Fibroblast of upper back skin (primary cell): ENCODE measurements at regions not wholly inside any gene's neighbourhood (a gene's known extent, or its start where the extent isn't known, plus 50 kb on each side); places are given as distances from the start of the nearest gene placed in this dataset.

ENCODE experiments used
- DNase-seq: peaks from one replicate; pipeline ENCODE4 v3.0.0-alpha.2; 2013

- no peak for DNase-seq
Observed at GRCh38 chr14:31966896-31967668, 110.0 kb upstream of the ARHGAP5 start.

GRCh38 chr14:31967669-31967975 is 109.5 kb upstream of the ARHGAP5 start:
- DNase-seq: no peak

DNA sequence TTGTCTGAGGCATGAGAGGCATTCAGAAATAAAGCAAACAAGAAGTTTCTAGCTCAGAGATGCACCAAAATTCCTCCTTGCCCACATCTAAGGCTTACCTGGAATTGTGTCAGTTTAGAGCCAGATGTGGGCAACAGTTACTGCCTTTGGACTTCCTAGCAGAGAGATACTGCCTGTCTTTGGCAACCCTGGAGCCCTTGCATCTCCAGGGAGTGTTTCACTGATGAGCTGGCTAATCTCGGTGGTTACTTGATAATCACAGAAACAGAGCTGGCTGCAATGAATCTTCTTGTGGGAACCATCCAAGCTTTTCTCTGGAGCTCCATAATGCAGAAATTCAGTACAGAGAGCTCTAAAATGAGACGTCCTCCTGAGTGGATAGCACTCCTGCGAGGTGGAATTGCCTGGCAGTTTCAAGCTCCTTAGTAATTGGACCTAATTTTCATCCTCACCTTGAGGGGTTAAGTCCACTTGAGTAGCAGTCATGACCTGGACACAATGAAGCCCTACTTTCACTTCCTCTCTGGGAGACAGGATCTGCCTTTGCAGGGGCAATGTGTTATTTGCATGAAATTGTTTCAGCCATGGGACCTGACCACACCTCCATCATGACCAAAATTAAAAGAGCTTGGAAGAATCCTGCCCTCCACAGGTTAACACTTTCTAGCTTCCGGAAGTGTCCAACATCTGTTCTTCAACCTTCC is 108.8 kb upstream of the ARHGAP5 start:
- peak; percentile 76 for DNase-seq

DNA sequence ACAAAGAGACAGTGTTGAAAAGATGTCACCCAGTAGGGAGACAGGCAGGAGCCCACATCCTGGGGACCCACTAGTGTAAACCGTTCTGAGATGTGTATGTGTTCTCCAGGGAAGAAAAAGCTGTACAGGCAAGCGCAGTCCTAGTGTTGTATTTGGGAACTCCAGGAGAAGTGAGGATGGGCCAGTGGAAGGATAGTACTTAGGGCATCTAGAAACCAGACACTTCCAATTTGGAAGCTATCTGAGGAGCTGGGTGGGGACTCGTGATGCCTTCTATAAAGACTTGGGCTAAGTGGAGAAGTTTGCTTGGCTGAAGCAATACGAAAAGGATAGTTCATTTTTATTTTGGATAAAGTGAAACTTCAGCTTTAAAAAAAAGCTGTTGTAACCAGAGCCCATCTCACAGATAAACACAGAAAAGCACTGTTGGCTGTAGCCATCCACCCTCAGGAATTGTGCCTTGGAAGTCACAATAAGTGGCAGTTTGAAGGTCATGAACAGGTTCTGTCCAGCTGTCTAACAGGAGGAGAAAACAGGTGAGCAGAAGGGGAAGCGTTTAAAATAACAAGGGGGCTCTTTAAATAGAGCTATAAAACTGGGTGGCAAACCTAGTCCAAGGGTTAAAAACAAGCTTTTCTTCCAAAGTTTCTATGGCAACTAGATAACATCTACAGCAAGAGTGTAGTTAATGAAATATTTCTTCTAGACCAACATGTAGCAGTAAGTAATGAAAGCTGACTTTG is 108.0 kb upstream of the ARHGAP5 start:
- no peak for DNase-seq

- no peak for DNase-seq
Observed at GRCh38 chr14:31969699-31970240, 107.3 kb upstream of the ARHGAP5 start.

GRCh38 chr14:31970744-31971143 is 106.4 kb upstream of the ARHGAP5 start:
- DNase-seq: no peak

GRCh38 chr14:31971612-31972011 is 105.5 kb upstream of the ARHGAP5 start:
- DNase-seq: no peak

GRCh38 chr14:31977001-31977556 is 100.0 kb upstream of the ARHGAP5 start:
- DNase-seq: no peak

GRCh38 chr14:31978423-31978822 is 98.7 kb upstream of the ARHGAP5 start:
- DNase-seq: no peak

DNA sequence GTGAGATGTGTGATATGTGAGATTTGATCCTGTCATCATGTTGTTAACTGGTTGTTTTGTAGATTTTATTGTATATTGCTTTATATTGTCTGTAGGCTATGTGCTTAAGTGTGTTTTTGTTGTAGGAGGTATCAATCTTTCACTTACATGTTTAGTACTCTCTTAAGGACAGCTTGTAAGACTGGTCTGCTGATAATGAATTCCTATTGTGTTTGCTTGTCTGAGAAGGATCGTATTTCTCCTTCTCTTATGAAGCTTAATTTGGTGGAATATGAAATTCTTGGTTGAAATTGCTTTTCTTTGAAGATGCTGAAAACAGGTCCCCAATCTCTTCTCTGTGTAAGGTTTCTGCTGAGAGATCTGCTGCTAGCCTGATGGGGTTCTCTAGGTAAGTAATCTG is 94.5 kb upstream of the ARHGAP5 start:
- DNase-seq: no peak

- DNase-seq: no peak
Observed at GRCh38 chr14:31986405-31986804, 90.7 kb upstream of the ARHGAP5 start.

DNA sequence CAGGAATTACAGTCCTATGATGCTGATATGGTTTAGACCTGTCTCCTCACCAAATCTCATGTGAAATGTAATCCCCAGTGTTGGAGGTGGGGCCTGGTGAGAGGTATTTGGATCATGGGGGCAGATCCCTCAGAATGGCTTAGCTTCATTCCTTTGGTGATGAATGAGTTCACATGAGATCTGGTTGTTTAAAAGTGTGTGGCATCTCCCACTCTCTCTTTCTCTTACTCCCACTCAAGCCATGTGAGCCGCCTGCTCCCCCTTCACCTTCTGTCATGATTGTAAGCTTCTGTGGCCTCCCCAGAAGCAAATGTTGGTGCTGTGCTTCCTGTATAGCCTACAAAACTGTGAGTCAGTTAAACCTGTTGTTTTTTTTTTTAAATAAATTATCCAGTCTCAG is 89.4 kb upstream of the ARHGAP5 start:
- DNase-seq: no peak

DNA sequence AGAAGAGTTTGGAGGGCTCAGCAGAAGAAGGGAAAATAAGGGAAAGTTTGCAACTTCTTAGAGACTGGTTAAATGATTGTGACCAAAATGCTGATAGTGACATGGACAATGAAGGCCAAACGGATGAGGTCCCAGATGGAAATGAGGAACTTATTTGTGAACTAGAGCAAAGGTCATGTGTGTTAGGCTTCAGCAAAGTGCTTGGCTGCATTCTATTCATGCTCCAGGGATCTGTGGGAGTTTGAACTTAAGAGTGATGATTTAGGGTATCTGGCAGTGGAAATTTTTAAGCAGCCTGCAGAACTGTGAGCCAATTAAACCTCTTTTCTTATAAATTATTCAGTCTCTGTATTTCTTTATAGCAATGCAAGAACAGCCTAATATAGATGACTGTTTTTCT is 88.9 kb upstream of the ARHGAP5 start:
- no peak for DNase-seq

- no peak for DNase-seq
Observed at GRCh38 chr14:31990183-31990857, 86.8 kb upstream of the ARHGAP5 start.

DNA sequence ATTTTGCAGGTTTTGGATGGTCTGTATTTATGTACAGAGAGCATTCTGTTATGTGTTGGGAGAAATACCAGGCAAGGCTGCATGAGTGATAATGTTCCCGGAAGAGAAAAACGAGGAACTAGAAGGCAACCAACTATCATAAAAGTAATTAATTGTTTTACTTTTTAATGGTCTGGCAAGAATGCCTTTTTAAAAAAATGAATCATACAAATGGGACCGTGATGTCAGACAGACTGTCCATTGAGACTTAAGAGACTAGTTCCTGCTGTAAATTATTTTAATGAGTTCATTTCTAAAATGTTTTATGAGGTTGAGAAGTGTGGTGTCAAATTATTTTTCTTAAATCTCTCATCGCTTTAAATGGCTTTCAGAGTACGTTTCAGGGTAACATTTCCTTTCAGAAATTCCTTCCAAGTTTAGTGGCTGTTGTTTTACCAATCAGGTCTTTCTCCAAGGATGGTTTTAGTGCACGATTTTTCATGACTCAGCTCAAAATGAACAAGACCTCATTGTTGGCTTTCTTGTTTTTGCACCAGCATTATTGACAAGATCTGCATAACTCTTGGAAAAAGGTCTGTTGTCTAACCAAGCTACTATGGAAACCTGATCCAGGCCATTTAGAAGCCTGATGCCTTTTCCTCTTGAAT is 86.1 kb upstream of the ARHGAP5 start:
- peak; percentile 84 for DNase-seq

DNA sequence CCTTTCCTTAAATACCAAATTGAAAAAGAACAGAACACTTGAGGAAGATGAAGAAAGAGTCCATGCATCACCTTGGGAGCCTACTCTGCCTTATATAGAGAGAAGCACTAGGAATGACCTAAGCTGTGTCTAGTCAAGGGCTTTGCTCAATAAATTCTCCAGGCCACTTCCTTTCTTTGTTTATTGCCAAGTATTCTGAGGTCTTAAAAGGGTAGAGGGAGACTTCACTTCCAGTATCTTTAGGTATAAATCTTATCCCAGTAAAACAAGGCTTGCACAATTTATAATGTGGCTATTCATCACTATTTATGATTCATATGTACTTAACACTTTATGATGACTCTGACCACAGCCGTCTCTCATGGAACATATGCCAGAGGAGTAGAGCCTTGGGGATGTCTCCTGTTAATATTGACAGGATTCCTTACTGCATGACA is 85.1 kb upstream of the ARHGAP5 start:
- DNase-seq: peak; percentile 99

DNA sequence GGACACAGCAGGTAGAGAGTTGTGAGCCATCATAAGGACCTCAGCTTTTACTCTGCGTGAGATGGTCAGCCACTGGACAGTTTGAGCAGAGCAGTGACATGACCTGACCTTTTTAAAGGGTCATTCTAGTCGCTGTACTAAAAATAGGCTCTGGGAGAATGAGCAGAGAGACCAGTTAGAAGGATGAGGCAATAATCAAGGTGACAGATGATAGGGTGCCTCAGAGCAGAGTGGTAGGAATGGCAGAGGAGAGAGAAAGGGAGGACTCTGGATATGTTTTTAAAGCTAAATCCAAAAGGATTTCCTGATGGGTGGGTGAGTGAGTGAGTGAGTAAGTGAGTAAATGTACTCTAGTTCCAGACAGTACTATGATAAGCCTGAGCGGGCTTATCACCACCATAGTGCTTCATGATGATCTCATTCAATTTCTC is 83.6 kb upstream of the ARHGAP5 start:
- DNase-seq: peak; percentile 28

DNA sequence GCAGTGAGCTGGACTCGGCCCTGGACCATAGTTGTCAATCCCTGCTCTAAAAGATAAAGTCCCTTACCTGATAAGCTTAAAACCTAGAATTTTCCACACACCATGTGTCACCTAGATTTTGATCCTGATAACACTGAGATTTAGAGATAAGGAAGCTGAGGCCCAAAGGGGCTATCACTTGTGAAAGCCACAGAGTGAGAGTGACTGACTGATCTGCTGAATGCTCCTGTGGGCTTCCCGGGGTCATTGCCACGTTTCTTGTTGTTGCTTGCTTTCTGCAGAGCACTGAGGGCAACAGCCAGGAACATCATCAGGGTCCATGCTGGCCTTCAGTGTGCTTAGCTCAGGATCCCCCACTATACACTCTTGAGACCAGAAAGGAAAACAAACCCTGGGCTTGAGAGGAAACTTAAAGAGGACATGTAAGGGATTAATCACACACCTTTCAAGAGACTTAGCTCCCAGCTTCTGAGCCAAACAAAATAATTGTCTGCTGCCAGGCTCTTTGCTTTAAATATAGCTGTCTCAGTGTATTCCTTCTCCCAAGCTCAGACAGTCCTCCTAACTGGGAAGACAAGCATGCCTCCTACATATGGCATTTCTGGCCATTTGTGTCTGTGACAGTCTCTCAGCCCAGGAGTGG is 82.6 kb upstream of the ARHGAP5 start:
- peak; percentile 57 for DNase-seq

- DNase-seq: no peak
Observed at GRCh38 chr14:32003585-32003984, 73.5 kb upstream of the ARHGAP5 start.

DNA sequence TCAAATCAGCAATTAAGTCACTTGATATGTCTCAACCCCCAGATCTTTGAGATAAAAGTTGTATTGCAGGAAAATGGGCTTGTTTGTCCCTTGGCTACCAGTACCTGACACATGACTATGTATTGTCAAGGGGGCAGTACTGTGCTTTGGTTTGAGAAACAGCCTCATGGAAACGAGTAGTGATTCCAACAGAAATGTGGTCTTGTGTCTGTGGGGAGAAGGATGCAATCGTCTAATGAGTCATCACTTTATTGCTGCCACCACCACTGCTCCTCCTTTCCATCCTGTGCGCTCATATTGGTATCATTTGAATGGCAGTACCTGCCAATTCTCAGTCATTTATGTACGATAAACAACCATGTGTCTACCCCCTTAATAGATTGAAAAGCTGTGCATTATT is 72.8 kb upstream of the ARHGAP5 start:
- DNase-seq: peak; percentile 60

DNA sequence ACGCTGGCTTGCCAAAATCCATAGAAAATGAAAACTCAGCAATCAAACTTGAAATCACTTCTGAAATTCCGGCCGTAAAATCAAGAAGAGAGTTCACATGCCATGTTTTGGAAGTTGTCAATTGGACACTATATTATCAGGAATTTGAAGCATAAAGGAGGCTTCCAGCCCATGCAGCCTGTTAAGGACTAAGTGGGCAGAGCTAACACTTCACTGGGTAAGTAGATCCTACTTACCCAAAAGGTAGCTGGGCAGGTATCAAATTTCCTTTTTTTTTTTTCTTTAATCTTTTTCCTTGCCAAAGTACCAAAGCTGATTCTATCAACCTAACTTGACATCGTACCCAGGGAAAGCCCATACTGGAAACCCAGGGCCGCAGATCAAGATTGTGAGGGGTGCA is 71.5 kb upstream of the ARHGAP5 start:
- DNase-seq: no peak
